Activated T-cell treated with anti-CD3 and anti-CD28 coated beads for 24 hours (primary cell): ENCODE measurements at regions not wholly inside any gene's neighbourhood (a gene's known extent, or its start where the extent isn't known, plus 50 kb on each side); places are given as distances from the start of the nearest gene placed in this dataset.
"Not testable (repeated sequence)": the region's sequence is repeated elsewhere in the genome, so short reads cannot be mapped to it uniquely, and the experiment has no call there.

Experiments
- DNase-seq: peaks from one replicate; pipeline ENCODE4 v3.0.0-alpha.2; 2020; ENCODE audit warnings: low read depth

GRCh38 chr6:170018422-170018935, 267.1 kb downstream of the ERMARD start:
- DNase-seq, result no peak

GRCh38 chr6:170017603-170018320, 266.3 kb downstream of the ERMARD start:
- DNase-seq, result no peak

DNA sequence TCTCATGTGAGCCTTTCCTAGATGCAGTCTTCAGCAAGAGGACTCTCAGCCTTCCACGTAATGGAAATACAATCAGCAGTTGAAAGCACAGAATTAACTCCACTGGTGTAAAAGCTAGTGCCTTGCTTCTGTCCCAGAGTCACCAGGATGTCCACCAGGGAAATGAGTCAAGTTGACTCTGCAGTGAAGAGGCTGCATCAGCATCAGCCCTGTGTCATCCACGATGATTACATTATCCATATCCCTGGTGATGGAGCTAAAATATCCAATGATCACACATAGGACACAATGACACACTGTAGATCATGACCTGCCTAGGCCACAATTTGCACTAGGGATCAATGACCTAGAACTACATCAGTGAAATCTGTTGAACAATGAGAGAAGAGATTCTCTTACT, 262.4 kb downstream of the ERMARD start:
- DNase-seq, result no peak

DNA sequence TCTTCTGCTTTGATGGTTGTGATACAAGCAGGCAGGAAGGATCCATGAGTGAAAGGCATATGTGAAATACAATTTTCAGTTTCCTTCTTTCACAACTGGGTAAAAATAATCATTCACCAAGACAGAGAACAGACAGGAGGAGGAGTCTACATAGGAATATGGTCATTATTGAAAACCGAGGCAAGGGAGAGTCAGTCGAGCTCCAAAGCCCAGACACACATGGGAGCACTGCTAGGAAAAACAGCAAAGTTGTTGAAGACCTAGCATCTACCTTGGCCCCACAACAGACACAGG, 260.6 kb downstream of the ERMARD start:
- DNase-seq, result no peak

GRCh38 chr6:170011204-170012036, 260.0 kb downstream of the ERMARD start:
- no peak for DNase-seq

- no peak for DNase-seq
These were observed 259.3 kb downstream of the ERMARD start for GRCh38 chr6:170010665-170011203.

- DNase-seq, result no peak
These were observed 256.9 kb downstream of the ERMARD start for GRCh38 chr6:170008294-170008785.

- DNase-seq, result no peak
These were observed 256.3 kb downstream of the ERMARD start for GRCh38 chr6:170007468-170008293.

DNA sequence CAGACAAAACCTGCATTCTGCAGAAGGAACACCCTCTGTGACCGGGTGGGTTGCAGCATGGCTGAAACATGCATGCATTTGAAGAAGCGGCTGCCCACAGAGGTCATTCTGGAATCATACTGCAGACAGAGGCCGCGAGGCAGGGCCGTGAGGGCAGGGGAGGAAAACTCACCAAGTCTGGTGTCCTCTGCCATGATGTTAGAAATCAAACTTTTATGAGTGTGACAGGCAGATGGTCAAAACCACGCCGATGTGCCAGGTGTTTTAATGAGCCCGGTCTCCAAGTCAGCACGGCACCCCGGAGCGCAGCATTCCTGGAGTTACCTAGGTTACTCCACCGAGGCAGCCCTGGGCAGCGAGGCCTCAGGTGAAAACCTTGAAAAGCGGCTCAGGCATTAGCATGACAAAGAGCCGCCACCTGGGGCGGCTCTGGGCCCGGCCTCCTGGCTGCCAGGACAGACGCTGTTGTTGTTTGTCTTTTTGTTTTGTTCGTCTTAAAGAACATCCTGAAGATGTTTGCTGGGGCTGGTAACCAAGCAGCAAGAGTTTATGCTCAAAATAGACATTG, 255.6 kb downstream of the ERMARD start:
- no peak for DNase-seq

DNA sequence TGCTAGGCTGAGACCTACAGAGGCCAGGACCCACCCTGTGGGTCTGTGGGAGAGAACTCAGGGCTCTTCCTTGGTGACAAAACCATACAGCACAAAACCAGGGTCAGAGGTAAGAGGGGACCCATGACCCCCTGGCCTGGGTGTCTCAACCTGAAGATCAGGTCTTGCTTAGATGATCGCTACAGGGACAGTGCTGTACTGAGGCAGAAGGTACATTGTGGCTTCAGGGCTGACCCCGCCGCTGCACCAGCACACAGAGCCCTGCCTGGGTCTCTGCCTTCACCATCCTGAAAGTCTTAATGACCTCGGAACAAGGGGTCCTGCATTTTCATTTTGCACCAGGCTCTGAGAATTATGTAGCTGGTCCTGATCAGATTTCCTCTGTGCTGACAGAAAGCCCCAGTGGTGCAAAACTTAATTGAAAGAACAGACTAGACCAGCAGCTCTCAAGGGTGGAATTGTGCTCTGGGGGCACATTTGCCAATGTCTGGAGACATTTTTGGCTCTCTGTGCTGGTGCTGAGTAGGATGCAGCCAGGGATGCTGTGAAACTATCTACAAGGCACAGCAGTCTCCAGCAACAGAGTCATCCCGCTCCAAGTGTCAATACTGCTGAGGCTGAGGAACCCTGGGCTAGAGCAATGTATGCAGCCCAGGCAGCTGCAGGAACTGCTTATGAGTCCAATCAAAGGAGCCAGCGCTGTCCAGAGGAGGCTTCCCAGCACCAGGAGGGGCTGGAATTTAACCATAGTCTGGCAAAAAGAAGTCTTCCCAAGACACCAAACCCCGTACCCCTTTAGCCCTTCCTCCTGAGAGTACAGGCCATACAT, 254.9 kb downstream of the ERMARD start:
- DNase-seq, result no peak

DNA sequence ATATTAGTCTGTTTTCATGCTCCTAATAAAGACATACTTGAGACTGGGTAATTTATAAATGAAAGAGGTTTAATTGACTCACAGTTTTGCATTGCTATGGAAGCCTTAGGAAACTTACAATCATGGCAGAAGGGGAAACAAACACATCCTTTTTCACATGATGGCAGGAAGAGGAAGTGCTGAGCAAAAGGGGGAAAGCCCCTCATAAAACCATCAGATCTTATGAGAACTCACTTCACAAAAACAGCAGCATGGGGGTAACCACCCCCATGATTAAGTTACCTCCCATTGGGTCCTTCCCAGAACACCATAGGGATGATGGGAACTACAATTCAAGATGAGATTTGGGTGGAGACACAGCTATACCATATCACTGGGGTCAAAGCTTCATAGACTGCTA, 254.2 kb downstream of the ERMARD start:
- no peak for DNase-seq

GRCh38 chr6:170004585-170005210, 253.3 kb downstream of the ERMARD start:
- no peak for DNase-seq

- no peak for DNase-seq
These were observed 252.2 kb downstream of the ERMARD start for GRCh38 chr6:170003451-170004160.

- DNase-seq, result no peak
These were observed 251.6 kb downstream of the ERMARD start for GRCh38 chr6:170003027-170003426.

DNA sequence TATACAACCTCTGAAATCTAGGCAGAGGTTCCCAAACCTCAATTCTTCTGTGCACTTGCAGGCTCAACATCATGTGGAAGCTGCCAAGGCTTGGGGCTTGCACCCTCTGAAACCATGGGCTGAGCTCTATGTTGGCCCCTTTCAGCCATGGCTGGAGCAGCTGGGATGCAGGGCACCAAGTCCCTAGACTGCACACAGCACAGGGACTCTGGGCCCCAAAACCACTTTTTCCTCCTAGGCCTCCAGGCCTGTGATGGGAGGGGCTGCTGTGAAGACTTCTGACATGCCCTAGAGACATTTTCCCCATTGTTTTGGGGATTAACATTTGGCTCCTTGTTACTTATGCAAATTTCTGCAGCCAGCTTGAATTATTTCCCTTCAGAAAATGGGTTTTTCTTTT, 250.4 kb downstream of the ERMARD start:
- not testable (repeated sequence) for DNase-seq

- no peak for DNase-seq
These were observed 248.8 kb downstream of the ERMARD start for GRCh38 chr6:170000071-170000843.

GRCh38 chr6:169999367-169999766, 247.9 kb downstream of the ERMARD start:
- DNase-seq, result no peak

GRCh38 chr6:169998457-169998856, 247.0 kb downstream of the ERMARD start:
- no peak for DNase-seq

DNA sequence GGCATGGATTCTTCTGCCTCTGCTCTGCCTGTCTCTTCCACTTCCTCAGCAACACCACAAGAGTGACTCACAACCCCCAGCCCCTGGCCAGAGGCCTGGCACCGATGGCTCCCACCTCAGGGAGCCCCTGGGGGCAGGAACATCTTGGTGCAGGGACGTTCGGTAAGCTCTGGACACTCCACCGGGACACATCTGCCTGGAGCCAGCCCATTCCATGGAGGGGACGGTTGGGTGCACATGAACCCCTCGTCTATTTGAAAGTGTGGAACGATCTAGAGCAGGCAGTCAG, 246.5 kb downstream of the ERMARD start:
- DNase-seq, result no peak
